ENCODE measurements at regions not wholly inside any gene's neighbourhood (a gene's known extent, or its start where the extent isn't known, plus 50 kb on each side); places are given as distances from the start of the nearest gene placed in this dataset.

GRCh38 chr11:115921986-115922385 is 417.8 kb upstream of the CADM1 start:
- TF ChIP-seq POLR2A (IDR thresholded peaks at IDR 0.05; ENCODE audit: low read length), result no peak
- no peak for TF ChIP-seq GATA1 (IDR thresholded peaks at IDR 0.05; ENCODE audit: low read depth, low read length)

Data from erythroblast (primary cell).